HG03060 (cell line): ENCODE measurements at regions not wholly inside any gene's neighbourhood (a gene's known extent, or its start where the extent isn't known, plus 50 kb on each side); places are given as distances from the start of the nearest gene placed in this dataset.

Experiments used
- ATAC-seq: cut with Tn5 transposase; IDR thresholded peaks from one replicate; pipeline ENCODE4 v1.9.1; 2021; ENCODE audit warnings: low read depth, moderate number of reproducible peaks; ENCODE audit not compliant: unreplicated experiment

GRCh38 chr4:81659051-81659450 is 187.3 kb upstream of the RASGEF1B start:
- no peak for ATAC-seq

GRCh38 chr4:81652069-81652478 is 180.4 kb upstream of the RASGEF1B start:
- no peak for ATAC-seq

GRCh38 chr4:81651243-81651899 is 179.7 kb upstream of the RASGEF1B start:
- ATAC-seq, result no peak

GRCh38 chr4:81650606-81651242 is 179.0 kb upstream of the RASGEF1B start:
- ATAC-seq, result no peak

- ATAC-seq, result peak; percentile 89
These were observed 177.0 kb upstream of the RASGEF1B start for GRCh38 chr4:81648576-81649275.

- no peak for ATAC-seq
These were observed 175.7 kb upstream of the RASGEF1B start for GRCh38 chr4:81647388-81647787.

- no peak for ATAC-seq
These were observed 170.8 kb upstream of the RASGEF1B start for GRCh38 chr4:81642543-81642942.

- ATAC-seq, result no peak
These were observed 167.5 kb upstream of the RASGEF1B start for GRCh38 chr4:81639248-81639647.

- no peak for ATAC-seq
These were observed 167.0 kb upstream of the RASGEF1B start for GRCh38 chr4:81638698-81639097.

- peak; percentile 76 for ATAC-seq
These were observed 164.0 kb upstream of the RASGEF1B start for GRCh38 chr4:81635739-81636138.

- no peak for ATAC-seq
These were observed 163.3 kb upstream of the RASGEF1B start for GRCh38 chr4:81634766-81635549.

GRCh38 chr4:81634165-81634564 is 162.5 kb upstream of the RASGEF1B start:
- no peak for ATAC-seq

GRCh38 chr4:81632581-81633299 is 161.0 kb upstream of the RASGEF1B start:
- no peak for ATAC-seq

- ATAC-seq, result peak; percentile 71
These were observed 160.3 kb upstream of the RASGEF1B start for GRCh38 chr4:81631958-81632441.

- no peak for ATAC-seq
These were observed 157.7 kb upstream of the RASGEF1B start for GRCh38 chr4:81629366-81629765.

GRCh38 chr4:81628489-81628888 is 156.8 kb upstream of the RASGEF1B start:
- no peak for ATAC-seq

- ATAC-seq, result no peak
These were observed 155.9 kb upstream of the RASGEF1B start for GRCh38 chr4:81627590-81627989.

GRCh38 chr4:81626851-81627250 is 155.1 kb upstream of the RASGEF1B start:
- no peak for ATAC-seq

GRCh38 chr4:81625422-81626417 is 154.0 kb upstream of the RASGEF1B start:
- ATAC-seq, result no peak
